GM23338 (cell line): ENCODE measurements at regions not wholly inside any gene's neighbourhood (a gene's known extent, or its start where the extent isn't known, plus 50 kb on each side); places are given as distances from the start of the nearest gene placed in this dataset.

Experiments used
- CREB1 ChIP-seq: fragments of 250-450 bp; sonication (Bioruptor Pico); IDR thresholded peaks from 2 replicates; pipeline ENCODE4 v1.5.0; 2020; ENCODE audit warnings: low read depth, mild to moderate bottlenecking, moderate library complexity
- EZH2 ChIP-seq: fragments of 200-600 bp; sonication (generic); IDR thresholded peaks from one replicate; pipeline ENCODE4 v1.8.0; 2017; ENCODE audit warnings: antibody characterized with exemption, mild to moderate bottlenecking, low read depth; ENCODE audit not compliant: unreplicated experiment
- EZH2phosphoT487 ChIP-seq: fragments of 200-600 bp; sonication (generic); IDR thresholded peaks from one replicate; pipeline ENCODE4 v1.8.1; 2018; ENCODE audit warnings: antibody characterized with exemption; ENCODE audit not compliant: unreplicated experiment
- JUNB ChIP-seq: IDR thresholded peaks from one replicate; pipeline ENCODE4 v1.6.1; 2016; ENCODE audit warnings: antibody characterized with exemption; ENCODE audit not compliant: unreplicated experiment
- POLR2AphosphoS5 ChIP-seq: IDR thresholded peaks from 2 replicates; pipeline ENCODE4 v1.6.1; 2016; ENCODE audit warnings: antibody characterized with exemption, low read depth
- REST ChIP-seq: IDR thresholded peaks from one replicate; pipeline ENCODE4 v1.6.1; 2018; ENCODE audit warnings: antibody characterized with exemption; ENCODE audit not compliant: unreplicated experiment
- TF ChIP-seq, protein P1 (sequence below), 2 experiments: fragments of 200-600 bp in 1 of 2; sonication (generic) in 1 of 2; conservative IDR thresholded peaks; 2 replicates each; pipeline versions ENCODE4 v1.5.1 to v1.6.1; 2016 to 2017; ENCODE audit warnings: antibody characterized with exemption in 2 of 2, low read depth in 2 of 2, mild to moderate bottlenecking in 2 of 2, moderate library complexity in 1 of 2

DNA sequence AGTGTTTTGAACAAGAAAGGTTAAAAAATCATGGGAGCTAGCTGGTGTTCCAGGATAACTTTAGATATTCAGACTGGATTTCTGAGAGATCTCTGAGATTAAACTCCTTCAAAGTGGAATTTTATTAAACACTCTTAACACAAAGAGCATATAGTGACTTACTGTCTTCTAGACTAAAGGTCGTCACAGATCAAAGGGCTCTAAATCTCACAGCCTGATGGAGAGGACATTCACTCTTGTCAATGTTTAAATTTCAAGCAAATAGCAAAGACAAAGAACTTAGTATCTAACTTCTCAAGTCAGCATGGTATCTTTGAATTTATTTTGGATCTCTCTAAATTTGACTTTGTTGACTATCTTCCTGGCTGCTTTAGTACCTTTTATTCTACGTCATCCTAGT, 53.7 kb upstream of the NUDT6 start:
- TF ChIP-seq, protein P1, sequence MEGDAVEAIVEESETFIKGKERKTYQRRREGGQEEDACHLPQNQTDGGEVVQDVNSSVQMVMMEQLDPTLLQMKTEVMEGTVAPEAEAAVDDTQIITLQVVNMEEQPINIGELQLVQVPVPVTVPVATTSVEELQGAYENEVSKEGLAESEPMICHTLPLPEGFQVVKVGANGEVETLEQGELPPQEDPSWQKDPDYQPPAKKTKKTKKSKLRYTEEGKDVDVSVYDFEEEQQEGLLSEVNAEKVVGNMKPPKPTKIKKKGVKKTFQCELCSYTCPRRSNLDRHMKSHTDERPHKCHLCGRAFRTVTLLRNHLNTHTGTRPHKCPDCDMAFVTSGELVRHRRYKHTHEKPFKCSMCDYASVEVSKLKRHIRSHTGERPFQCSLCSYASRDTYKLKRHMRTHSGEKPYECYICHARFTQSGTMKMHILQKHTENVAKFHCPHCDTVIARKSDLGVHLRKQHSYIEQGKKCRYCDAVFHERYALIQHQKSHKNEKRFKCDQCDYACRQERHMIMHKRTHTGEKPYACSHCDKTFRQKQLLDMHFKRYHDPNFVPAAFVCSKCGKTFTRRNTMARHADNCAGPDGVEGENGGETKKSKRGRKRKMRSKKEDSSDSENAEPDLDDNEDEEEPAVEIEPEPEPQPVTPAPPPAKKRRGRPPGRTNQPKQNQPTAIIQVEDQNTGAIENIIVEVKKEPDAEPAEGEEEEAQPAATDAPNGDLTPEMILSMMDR (conservative IDR thresholded peaks at IDR 0.05; ENCODE audit: low read depth in 2 of 2) = no peak
- no peak for TF ChIP-seq CREB1 (CRISPR knock-in tag)
- TF ChIP-seq REST = no peak
- TF ChIP-seq EZH2phosphoT487 = no peak
- TF ChIP-seq JUNB = no peak
- TF ChIP-seq POLR2AphosphoS5 = no peak
- no peak for TF ChIP-seq EZH2
